ENCODE measurements at regions not wholly inside any gene's neighbourhood (a gene's known extent, or its start where the extent isn't known, plus 50 kb on each side); places are given as distances from the start of the nearest gene placed in this dataset.

- no peak for DNase-seq
- Histone ChIP-seq H3K36me3 (no peaks in the 10 kb centered on the region), H3K4me3 (no peak overlapping the region), H3K4me1 (no peaks in the 10 kb centered on the region), H3K9me3 (replicated peaks) (no peaks in the 10 kb centered on the region), H3K27ac (no peak overlapping the region), H3K27me3 (no peaks in the 10 kb centered on the region)
These were observed 275.5 kb upstream of the N4BP1 start for GRCh38 chr16:48885471-48885870.

DNA sequence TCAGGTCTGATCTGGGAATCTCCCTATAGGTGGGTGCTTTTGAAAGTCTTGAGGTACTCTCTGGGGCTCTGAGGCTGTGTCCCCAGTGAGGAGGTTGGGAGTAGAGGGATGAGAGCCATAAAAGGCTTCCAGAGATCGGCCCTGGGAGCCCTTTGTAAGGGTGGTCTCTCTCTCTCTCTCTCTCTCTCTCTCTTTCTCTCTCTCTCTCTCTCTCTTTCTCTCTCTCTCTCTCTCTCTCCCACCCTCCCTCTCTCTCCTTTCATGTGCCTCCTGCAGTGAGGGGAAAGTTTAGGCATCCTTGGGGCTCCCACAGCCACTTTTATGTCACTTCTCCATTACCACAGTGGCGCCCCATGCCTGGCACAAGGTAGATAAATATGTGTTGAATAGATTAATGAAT lies 271.3 kb upstream of the N4BP1 start:
- no peak overlapping the region for H3K27ac ChIP-seq
- no peaks in the 10 kb centered on the region for H3K36me3 ChIP-seq
- H3K4me1 ChIP-seq = no peaks in the 10 kb centered on the region
- H3K4me3 ChIP-seq = no peak overlapping the region
- H3K27me3 ChIP-seq = no peaks in the 10 kb centered on the region
- no peaks in the 10 kb centered on the region for H3K9me3 ChIP-seq (replicated peaks)
- DNase-seq = no peak

GRCh38 chr16:48879223-48880122 lies 269.5 kb upstream of the N4BP1 start:
- Histone ChIP-seq H3K36me3 (no peaks in the 10 kb centered on the region), H3K27me3 (no peaks in the 10 kb centered on the region), H3K9me3 (replicated peaks) (no peaks in the 10 kb centered on the region), H3K4me3 (no peak overlapping the region), H3K4me1 (no peaks in the 10 kb centered on the region), H3K27ac (no peak overlapping the region)
- DNase-seq = no peak

DNA sequence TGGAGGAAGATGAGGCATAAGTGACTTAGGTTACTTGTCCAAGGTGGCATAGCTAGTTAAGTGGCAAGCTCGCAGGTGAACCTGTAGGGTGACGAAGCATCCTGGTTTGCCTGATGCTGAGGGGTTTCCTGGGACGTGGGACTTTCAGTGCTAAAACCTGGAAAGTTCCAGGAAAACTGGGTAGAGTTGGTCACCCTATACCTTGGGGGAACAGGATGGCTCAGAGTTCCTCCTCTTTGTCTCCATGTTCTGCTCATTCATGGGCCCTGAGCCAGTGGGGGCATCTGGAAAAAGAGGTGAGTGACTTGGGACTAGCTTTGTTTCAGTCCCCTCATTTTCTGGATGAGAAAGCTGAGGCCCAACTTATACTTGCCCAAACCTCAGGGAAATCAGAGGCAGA lies 268.0 kb upstream of the N4BP1 start:
- Histone ChIP-seq H3K4me1 (no peaks in the 10 kb centered on the region), H3K27me3 (no peaks in the 10 kb centered on the region), H3K27ac (no peak overlapping the region), H3K36me3 (no peaks in the 10 kb centered on the region), H3K4me3 (no peak overlapping the region), H3K9me3 (replicated peaks) (no peaks in the 10 kb centered on the region)
- DNase-seq = no peak

DNA sequence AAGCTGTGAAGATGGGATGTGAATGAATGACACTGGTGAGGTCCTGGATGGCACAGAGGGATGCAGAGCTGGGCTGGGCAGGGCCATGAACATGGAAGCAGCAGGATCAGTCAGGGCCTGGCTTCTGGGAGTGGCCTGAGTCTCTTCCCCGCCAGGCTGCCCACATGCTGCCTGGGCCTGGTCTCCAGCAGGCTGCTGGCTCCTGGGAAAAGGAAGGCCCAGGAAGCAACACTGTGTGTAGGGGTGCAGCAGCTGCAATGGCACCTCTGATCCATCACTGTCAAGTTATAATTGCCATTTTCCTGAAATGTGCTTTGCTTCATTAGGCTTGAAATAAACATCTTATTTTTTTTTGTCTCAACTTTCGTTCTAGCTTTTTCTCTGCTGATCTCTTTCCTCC lies 260.2 kb upstream of the N4BP1 start:
- DNase-seq = no peak
- no peaks in the 10 kb centered on the region for H3K36me3 ChIP-seq
- H3K4me3 ChIP-seq = no peak overlapping the region
- no peak overlapping the region for H3K27ac ChIP-seq
- no peaks in the 10 kb centered on the region for H3K9me3 ChIP-seq (replicated peaks)
- no peaks in the 10 kb centered on the region for H3K4me1 ChIP-seq
- H3K27me3 ChIP-seq = no peaks in the 10 kb centered on the region

DNA sequence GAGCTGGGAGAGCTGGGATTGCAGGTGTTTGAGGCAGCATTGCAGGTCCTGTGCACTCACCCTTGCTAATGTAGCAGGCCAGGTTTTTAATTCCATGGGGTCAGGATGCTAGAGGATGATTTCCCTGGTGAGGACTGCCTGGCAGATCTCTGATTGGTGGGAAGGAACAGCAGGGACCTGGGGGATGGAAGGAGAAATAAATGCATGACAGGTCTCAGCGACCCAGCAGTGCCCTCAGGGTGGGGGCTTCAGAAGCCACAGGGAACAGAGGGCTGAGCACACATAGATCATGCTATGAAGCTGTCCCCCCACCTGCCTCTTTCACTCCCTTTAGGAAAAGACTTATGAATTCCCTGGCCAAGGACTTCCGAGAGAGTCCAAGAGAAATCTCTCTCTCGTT lies 255.5 kb upstream of the N4BP1 start:
- Histone ChIP-seq H3K4me3 (no peak overlapping the region), H3K27ac (no peak overlapping the region), H3K36me3 (no peaks in the 10 kb centered on the region), H3K4me1 (no peaks in the 10 kb centered on the region), H3K9me3 (replicated peaks) (no peaks in the 10 kb centered on the region), H3K27me3 (no peaks in the 10 kb centered on the region)
- DNase-seq = no peak

DNA sequence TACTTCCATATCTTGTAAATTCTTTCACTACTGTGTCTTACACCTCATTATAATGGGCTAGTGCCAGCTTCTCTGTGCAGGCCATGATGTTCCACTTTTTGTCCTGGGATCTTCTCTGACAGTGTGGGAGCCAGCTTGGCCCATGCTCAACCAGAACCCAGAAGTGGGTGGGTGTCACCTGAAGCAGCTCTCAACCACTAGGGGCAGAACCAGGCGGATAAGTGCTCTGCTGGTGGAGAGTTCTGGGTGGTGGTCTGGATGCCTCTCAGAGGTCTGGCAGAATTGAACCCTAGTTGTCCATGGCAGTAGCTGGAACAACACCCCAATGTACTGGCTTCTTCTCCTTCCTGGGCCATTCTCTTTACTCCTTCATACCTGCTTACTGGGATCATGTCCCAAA lies 254.1 kb upstream of the N4BP1 start:
- DNase-seq = no peak

DNA sequence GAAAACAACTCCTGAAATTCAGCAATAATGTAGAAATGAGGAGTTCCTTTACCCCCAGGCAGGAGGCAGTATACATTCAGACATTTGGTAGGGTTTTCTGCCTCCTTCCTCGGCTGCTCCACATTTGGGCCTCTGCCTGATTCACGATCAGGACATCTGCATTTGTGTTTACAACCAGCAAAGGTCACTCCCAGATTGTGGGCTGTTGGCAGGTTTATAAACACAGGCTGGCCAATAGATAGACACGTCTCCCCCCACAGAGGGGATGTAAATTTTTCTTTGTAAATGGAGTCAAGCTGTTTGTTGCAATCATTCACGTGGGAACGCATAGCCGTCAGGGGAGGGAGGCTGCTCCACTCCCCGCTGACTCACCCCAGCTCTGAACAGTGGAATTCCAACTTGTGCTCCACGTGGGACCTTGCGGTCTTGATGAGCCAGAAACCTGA lies 252.1 kb upstream of the N4BP1 start:
- no peak for DNase-seq
- Histone ChIP-seq H3K9me3 (replicated peaks) (no peaks in the 10 kb centered on the region), H3K27ac (no peak overlapping the region), H3K27me3 (no peaks in the 10 kb centered on the region), H3K36me3 (no peaks in the 10 kb centered on the region), H3K4me1 (no peaks in the 10 kb centered on the region), H3K4me3 (no peak overlapping the region)

More for the DNA sequence above, 254.1 kb upstream of the N4BP1 start:
- no peaks in the 10 kb centered on the region for H3K4me1 ChIP-seq
- H3K27ac ChIP-seq = no peak overlapping the region
- H3K9me3 ChIP-seq (replicated peaks) = no peaks in the 10 kb centered on the region
- no peak overlapping the region for H3K4me3 ChIP-seq
- no peaks in the 10 kb centered on the region for H3K27me3 ChIP-seq
- H3K36me3 ChIP-seq = no peaks in the 10 kb centered on the region

DNA sequence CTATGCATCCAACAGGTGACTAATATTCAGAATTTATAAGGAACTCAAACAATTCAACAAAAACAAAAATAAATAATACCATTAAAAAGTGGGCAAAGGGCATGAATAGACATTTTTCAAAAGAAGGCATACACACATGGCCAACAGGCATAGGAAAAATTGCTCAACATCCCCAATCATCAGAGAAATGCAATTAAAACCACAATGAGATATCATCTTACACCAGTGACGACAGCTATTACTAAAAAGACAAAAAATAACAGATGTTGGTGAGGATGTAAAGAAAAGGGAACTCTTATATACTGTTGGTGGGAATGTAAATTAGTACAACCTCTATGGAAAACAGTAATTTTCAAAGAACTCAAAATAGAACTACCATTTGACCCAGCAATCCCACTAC lies 250.4 kb upstream of the N4BP1 start:
- Histone ChIP-seq H3K4me1 (no peaks in the 10 kb centered on the region), H3K27ac (no peak overlapping the region), H3K4me3 (no peak overlapping the region), H3K9me3 (replicated peaks) (no peaks in the 10 kb centered on the region), H3K27me3 (no peaks in the 10 kb centered on the region), H3K36me3 (no peaks in the 10 kb centered on the region)
- DNase-seq = peak in 1 of 2 experiments; percentile 31

DNA sequence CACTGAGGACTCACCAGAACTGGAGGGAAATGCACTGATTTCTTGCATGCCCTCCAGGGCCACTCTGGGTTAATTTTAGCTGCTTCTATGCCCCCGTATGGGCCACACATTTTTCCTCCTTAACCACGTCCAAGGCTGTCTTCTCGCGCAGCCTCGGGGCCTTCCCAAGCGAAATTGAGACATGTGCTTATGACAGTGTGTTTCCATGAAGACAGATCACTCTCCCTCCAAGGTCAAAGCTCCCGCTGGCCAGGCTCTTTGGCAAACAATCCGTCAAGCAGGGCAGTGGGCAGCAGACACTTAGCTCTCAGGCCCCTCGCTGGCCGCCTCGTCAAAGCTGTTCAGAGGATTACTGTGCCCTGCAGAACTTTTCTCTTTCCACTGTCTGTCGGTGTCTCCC lies 243.0 kb upstream of the N4BP1 start:
- DNase-seq = no peak
- H3K4me3 ChIP-seq = no peak overlapping the region
- H3K9me3 ChIP-seq (replicated peaks) = no peaks in the 10 kb centered on the region
- H3K36me3 ChIP-seq = no peaks in the 10 kb centered on the region
- no peaks in the 10 kb centered on the region for H3K27me3 ChIP-seq
- no peak overlapping the region for H3K27ac ChIP-seq
- no peaks in the 10 kb centered on the region for H3K4me1 ChIP-seq

GRCh38 chr16:48852458-48852857 lies 242.5 kb upstream of the N4BP1 start:
- H3K36me3 ChIP-seq = no peaks in the 10 kb centered on the region
- H3K27ac ChIP-seq = no peak overlapping the region
- H3K4me3 ChIP-seq = no peak overlapping the region
- H3K9me3 ChIP-seq (replicated peaks) = no peaks in the 10 kb centered on the region
- no peaks in the 10 kb centered on the region for H3K27me3 ChIP-seq
- no peaks in the 10 kb centered on the region for H3K4me1 ChIP-seq
- DNase-seq = no peak

DNA sequence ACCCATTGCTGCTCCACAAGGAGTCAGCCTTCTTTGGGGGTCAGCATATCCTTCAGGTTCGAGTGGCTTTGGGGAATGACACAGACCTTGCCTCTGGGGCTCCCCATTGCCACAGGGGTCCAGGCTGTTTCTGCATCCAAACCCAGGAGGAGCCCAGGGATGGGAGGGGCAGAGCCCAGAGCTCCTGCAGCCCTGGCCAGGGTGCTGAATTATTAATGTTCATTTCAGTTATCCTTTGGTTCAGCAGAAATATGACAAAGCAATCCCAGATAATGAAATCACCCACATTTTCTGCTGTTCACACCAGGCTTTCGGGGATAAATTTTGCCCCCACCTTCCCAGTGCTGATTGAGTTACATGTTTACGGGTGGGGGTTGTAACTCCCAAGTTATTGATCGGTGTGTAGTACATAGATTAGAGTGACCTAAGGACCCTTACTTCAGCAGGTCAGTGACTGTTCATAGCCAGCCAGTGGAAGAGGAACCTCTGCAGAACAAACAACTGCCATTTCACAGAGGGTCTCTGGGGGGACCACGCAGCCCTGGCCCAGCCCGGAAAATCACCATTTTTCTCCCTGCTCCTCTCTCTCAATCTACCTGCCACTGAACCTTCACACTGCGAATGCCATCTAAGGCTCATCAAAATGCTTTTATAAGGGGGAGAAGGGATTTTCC lies 240.3 kb upstream of the N4BP1 start:
- Histone ChIP-seq H3K4me3 (no peak overlapping the region), H3K36me3 (no peaks in the 10 kb centered on the region), H3K4me1 (no peaks in the 10 kb centered on the region), H3K27me3 (no peaks in the 10 kb centered on the region), H3K27ac (no peak overlapping the region), H3K9me3 (replicated peaks) (no peaks in the 10 kb centered on the region)
- no peak for DNase-seq

DNA sequence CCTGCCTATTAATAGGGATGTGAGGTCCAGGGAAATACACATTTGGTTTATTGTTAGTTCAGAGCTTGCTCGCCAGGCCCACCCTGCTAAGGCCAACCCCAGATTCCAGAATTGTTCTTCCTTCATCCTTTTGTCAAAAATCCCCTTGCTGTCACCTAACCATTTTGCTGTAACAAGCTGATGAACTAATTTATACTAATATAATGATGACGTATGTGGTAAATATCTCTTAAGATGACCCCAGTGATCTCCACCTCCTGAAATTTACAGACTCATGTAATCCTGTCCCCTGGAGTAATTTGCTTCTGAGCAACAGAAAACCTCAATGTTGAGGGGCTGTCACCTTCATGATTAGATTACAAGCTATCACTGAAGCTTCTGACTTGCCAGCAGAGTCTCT lies 236.3 kb upstream of the N4BP1 start:
- Histone ChIP-seq H3K27me3 (no peaks in the 10 kb centered on the region), H3K36me3 (no peaks in the 10 kb centered on the region), H3K27ac (no peak overlapping the region), H3K9me3 (replicated peaks) (no peaks in the 10 kb centered on the region), H3K4me3 (no peak overlapping the region), H3K4me1 (no peaks in the 10 kb centered on the region)
- no peak for DNase-seq

- H3K27me3 ChIP-seq = no peaks in the 10 kb centered on the region
- no peak overlapping the region for H3K4me3 ChIP-seq
- H3K4me1 ChIP-seq = no peaks in the 10 kb centered on the region
- no peak overlapping the region for H3K27ac ChIP-seq
- H3K9me3 ChIP-seq (replicated peaks) = no peaks in the 10 kb centered on the region
- H3K36me3 ChIP-seq = no peaks in the 10 kb centered on the region
- DNase-seq = no peak
These were observed 235.3 kb upstream of the N4BP1 start for GRCh38 chr16:48845261-48845660.

DNA sequence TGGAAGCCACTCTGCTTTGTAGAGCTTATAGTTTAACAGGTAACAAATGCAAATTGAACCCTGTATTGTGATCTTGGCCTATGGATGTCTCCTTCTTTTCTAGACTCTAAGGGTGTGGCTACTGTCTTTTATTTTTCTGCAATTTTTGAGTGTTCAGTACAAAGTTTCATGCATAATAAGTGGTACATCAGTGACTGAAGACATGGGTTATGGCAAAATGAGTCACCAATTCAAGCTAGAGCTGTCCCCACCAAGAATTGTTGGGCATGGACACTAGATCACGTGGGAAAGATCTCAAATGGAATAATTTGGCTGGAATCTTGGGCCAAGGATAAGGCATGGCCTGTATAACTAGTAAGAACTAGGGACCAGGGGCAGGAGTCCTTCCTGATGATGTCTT lies 228.4 kb upstream of the N4BP1 start:
- no peak for DNase-seq
- Histone ChIP-seq H3K4me3 (no peak overlapping the region), H3K36me3 (no peaks in the 10 kb centered on the region), H3K27me3 (no peaks in the 10 kb centered on the region), H3K27ac (no peak overlapping the region), H3K4me1 (no peaks in the 10 kb centered on the region), H3K9me3 (replicated peaks) (no peaks in the 10 kb centered on the region)

Data from SJCRH30 (cell line).